Suppressor macrophage treated with lipopolysaccharide for 4 hours (primary cell): ENCODE measurements at regions not wholly inside any gene's neighbourhood (a gene's known extent, or its start where the extent isn't known, plus 50 kb on each side); places are given as distances from the start of the nearest gene placed in this dataset.

Experiments used
- DNase-seq: peaks from one replicate; pipeline ENCODE4 v3.0.0-alpha.2; 2020

- DNase-seq, result no peak
These were observed 342.6 kb upstream of the NAV3 start for GRCh38 chr12:77488041-77488620.

DNA sequence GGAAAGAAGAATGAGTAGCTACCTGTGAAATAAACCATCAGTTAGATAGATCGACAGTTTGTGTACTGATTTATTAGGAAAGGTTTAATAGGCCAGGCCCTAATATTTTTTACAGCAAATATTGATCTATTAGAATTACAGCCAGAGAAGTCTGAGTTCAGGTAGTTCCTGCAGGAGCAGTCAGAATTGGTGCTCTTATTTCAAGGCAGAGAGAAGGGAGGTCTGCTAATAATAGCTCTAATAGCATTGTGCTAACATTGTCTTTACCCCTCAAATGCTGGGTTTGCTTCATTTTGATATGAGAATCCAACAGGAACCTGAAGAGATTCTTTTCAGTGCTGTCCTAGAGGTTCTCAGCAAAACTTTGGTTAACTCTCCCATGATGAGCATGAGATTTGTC, 343.8 kb upstream of the NAV3 start:
- DNase-seq, result no peak

DNA sequence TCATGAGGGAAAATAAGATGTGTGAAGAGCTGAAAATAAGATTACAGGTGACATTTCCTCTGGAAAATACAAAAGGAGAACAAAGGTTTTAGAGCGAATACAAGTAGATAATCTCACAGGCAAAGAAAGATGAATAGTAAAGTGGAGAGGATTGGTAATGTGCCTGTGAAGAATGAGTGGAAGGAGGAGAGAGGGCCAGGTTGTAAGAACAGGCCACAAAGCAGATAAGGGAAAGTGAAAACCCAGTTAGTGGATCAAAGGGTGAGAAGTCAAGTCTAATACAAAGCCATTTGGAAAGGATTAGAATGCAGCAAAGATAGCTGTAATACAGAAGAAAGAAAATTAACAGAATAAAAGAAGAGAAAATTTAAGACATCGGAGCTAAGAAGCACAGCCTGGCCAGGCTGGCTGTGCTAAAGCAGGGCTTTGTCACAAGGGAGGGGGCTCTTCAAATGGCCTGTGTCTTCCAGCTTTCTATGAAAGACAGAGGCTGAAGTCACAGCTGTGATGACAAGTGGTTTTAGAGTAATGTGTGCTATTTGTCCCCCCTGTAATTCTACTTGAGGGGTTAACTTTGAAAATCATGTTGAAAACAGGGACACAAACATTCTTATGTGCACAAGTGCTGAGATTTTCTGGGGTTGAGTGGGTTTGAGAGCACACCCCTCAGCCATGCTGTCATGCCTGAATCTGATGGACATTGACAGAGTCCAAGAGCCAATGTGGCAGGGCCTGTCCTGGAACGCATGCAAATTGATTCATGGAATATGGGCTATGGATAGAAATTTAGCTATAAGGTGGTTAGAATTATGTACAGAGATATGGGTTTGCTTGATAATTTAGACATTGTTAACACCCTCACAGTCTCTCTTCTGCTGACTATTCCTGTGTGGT, 344.5 kb upstream of the NAV3 start:
- no peak for DNase-seq

GRCh38 chr12:77481687-77482086, 349.0 kb upstream of the NAV3 start:
- no peak for DNase-seq

DNA sequence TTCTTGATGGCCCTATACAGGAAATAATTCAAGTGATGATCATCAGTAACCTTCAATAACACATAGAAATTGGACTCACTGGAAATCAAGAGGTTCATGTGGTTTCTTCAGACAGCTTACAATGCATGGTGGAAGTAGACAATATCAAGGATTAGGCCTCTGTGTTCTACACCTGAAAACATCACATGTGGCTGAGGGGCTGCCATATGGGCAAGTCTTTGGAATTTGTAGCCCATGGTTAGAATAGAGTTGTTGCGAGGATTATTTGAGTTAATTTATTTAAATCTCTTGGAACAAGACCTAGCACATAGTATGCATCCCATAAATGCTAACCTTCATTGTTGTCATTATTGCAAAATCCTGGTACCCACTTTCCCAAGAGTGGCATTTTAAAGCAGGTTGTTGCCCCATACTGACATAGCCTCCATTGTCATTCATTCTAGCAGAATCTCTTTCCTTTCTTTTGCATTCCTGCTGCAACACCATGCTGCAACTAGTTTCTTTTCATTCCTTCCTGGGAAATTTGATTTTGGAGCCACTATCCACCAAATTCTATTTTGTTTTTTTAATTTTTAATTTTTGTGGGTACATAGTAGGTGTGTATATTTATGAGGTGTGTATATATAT, 352.7 kb upstream of the NAV3 start:
- DNase-seq, result no peak

GRCh38 chr12:77471801-77472200, 358.9 kb upstream of the NAV3 start:
- DNase-seq, result no peak

DNA sequence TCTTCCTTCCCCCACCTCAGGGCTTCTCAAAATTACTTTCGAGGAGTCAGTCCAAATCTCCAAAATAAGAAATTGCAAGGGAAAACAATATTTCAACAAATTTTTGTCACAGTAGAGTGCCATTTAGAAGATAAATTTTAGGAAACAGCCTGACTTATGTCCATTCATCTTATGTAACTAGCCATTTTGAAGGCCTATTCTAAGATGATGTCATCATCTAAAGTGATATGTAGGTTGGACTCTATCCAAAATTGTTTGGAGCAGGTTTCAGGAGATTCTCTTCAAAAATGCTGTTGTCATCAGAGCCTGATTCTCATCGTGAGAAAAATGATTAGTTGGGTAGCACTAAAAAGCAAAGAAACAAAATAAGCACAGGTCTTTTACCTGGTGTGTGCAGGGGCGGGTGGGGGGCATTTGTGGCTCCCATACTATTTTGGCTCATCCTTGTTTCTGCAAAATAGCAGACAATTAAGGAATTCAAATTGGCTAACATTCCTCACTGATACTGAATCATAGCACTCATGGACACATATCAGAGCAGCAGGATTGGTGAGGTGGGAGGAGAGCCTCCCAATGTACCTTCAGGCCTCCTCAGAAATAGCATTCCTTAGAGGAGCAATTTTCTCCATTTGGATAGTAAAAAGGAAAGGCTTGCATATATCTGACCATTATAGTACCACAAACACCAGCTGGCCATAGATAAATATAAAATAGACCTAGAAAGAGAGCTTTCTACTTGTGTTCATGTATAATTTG, 360.9 kb upstream of the NAV3 start:
- no peak for DNase-seq

GRCh38 chr12:77442633-77443032, 377.3 kb upstream of the E2F7 start:
- DNase-seq, result no peak

GRCh38 chr12:77439749-77440148, 374.4 kb upstream of the E2F7 start:
- no peak for DNase-seq

DNA sequence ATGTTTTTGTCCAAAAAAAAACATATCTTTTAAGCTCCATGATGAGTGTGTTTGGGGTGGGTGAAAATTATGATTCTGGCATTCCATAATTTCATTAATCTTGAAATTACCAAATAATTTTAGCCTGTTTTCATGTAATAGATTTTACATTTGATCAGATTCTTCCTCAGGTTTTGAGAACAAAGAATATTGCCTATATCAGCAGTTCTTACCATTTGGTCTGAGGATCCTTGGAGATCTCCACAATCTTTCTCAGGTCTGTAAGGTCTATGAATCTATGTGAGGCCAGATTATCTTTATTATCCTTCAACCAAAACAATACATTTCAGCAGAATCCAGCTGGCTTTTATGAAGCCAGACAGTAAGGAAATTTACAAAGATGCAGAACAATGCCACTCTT, 373.3 kb upstream of the E2F7 start:
- no peak for DNase-seq

DNA sequence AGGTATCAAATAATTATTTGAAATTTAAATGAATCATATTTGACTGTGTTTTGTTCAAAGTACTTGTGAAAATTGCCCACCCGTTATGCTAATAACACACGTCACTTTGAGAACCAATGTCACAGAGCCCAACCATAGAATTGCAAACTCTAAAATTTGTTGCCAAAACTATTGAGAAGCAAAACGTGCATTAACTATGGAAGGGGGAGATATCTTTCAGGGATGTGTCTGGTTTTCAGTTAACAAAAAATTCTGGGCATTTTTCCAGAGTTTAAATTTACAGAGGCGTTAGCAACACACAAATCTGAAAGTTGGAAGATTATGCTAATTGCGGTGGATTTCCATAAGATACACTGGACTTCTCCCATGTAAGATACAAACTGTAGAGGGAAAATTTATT, 371.8 kb upstream of the E2F7 start:
- no peak for DNase-seq

GRCh38 chr12:77435446-77436091, 370.2 kb upstream of the E2F7 start:
- DNase-seq, result no peak

DNA sequence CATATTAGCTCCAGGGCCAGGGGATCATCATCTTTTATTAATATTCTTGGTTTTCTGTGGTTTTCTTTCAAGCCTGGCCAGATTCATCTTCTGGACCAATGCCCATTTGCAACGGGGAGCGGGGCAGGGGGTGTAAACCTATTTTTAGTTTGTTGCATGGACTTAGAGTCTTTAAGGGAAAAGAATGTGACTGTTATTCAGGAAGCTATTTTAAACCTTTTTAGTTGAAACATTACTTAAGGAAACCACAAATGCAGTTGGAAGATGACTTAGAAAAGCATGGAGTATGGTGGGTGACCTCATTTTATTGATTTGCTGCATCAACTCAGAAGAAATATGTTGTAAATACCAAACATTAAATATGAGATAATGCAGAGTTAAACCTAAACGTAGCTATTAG, 368.4 kb upstream of the E2F7 start:
- no peak for DNase-seq

DNA sequence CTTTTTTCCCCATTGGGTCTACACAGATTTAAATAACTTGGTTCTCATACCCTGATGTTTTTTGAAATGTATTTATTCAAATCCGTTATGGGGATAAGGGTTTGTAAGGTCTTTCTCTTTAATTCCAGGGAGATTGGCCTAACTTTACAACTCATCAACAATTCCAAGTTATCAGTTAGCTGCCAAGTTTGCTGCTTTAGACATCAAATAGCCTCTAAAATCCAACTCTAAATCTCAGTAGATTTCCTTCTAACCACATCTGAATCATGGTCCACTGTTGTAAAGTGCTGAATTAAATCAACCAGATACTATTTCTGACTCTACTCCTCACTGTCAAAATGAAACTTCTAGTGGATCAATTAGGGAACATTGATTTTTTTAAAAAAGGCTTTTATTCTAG, 364.1 kb upstream of the E2F7 start:
- no peak for DNase-seq

GRCh38 chr12:77421152-77421551, 355.8 kb upstream of the E2F7 start:
- DNase-seq, result no peak

- DNase-seq, result no peak
These were observed 344.2 kb upstream of the E2F7 start for GRCh38 chr12:77409551-77409950.

DNA sequence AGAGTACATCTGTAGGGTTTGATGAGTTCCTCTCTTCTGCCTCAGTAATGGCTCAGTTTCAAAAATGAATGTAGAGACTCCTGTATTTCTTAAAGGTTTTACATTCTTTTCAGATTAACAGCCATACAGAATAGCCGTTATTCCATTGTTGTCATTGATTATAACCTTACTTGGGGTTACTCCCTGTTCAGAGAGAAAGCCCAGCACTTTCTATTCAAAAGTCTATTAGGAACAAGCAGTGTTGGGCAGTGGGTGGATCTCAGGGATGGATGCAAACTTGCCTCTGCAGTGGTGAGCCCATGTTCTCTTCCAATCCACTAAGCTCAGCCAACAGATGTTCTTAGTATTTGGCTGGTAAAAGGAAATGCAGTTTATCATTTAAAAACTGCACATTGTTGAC, 342.6 kb upstream of the E2F7 start:
- DNase-seq, result no peak

- DNase-seq, result no peak
These were observed 341.0 kb upstream of the E2F7 start for GRCh38 chr12:77406219-77406905.

- no peak for DNase-seq
These were observed 337.3 kb upstream of the E2F7 start for GRCh38 chr12:77402716-77403115.

DNA sequence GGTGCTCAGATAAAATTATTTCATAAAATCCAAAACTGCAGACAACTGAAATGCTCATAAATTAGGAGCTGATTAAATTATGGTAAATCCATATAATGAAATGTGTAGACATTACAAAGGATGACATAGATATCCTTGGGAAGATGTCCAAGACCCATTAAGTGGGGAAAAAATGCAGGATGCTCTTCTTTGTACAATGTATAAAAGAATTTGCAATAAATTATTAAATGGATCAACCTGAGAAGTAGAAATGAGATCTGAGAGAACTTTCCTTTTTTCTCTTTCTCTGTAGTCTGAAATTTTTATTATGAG, 336.4 kb upstream of the E2F7 start:
- no peak for DNase-seq

- no peak for DNase-seq
These were observed 335.8 kb upstream of the E2F7 start for GRCh38 chr12:77401064-77401769.
